ENCODE measurements at regions not wholly inside any gene's neighbourhood (a gene's known extent, or its start where the extent isn't known, plus 50 kb on each side); places are given as distances from the start of the nearest gene placed in this dataset.

- ChIA-PET CTCF (no interaction called here), POLR2A (no interaction called here)
- no peaks in the 10 kb centered on the region for H3K4me1 Mint-ChIP-seq (ENCODE audit: low read depth)
- H3K27ac Mint-ChIP-seq = no peak overlapping the region
- ATAC-seq = no peak
- intact Hi-C loops (cut with micrococcal nuclease) = no loop called here
- no peak for DNase-seq
- no peaks in the 10 kb centered on the region for H3K27me3 Mint-ChIP-seq
- no peak for TF ChIP-seq CTCF (IDR thresholded peaks at IDR 0.05)
- peaks cover 6% of the 10 kb centered on the region for H3K9me3 Mint-ChIP-seq
- no peaks in the 10 kb centered on the region for H3K36me3 Mint-ChIP-seq (ENCODE audit: low read depth)
- H3K4me3 Mint-ChIP-seq = no peak overlapping the region
Measured at GRCh38 chr3:155029941-155030340, 50.2 kb upstream of the MME start.

- Mint-ChIP-seq H3K4me1 (ENCODE audit: low read depth) (no peaks in the 10 kb centered on the region), H3K27me3 (no peaks in the 10 kb centered on the region), H3K36me3 (ENCODE audit: low read depth) (no peaks in the 10 kb centered on the region), H3K4me3 (no peak overlapping the region), H3K9me3 (peaks cover 6% of the 10 kb centered on the region), H3K27ac (no peak overlapping the region)
- ATAC-seq = no peak
- intact Hi-C loops (cut with micrococcal nuclease) = no loop called here
- POLR2A ChIA-PET = no interaction called here
- CTCF ChIA-PET = no interaction called here
- DNase-seq = no peak
- TF ChIP-seq CTCF (IDR thresholded peaks at IDR 0.05) = no peak
Measured at GRCh38 chr3:155026999-155027591, 53.0 kb upstream of the MME start.

GRCh38 chr3:155024006-155024638 is 56.0 kb upstream of the MME start:
- no peak overlapping the region for H3K4me3 Mint-ChIP-seq
- H3K9me3 Mint-ChIP-seq = peaks cover 5% of the 10 kb centered on the region
- intact Hi-C loops (cut with micrococcal nuclease) = no loop called here
- no peak for TF ChIP-seq CTCF (IDR thresholded peaks at IDR 0.05)
- POLR2A ChIA-PET = no interaction called here
- DNase-seq (no peak), ATAC-seq (no peak)
- no peaks in the 10 kb centered on the region for H3K4me1 Mint-ChIP-seq (ENCODE audit: low read depth)
- H3K27me3 Mint-ChIP-seq = no peaks in the 10 kb centered on the region
- no peak overlapping the region for H3K27ac Mint-ChIP-seq
- H3K36me3 Mint-ChIP-seq (ENCODE audit: low read depth) = no peaks in the 10 kb centered on the region
- CTCF ChIA-PET = no interaction called here

- no peak for TF ChIP-seq CTCF (IDR thresholded peaks at IDR 0.05)
- intact Hi-C loops (cut with micrococcal nuclease) = no loop called here
- ATAC-seq (no peak), DNase-seq (no peak)
- Mint-ChIP-seq H3K36me3 (ENCODE audit: low read depth) (no peaks in the 10 kb centered on the region), H3K27me3 (no peaks in the 10 kb centered on the region), H3K27ac (no peak overlapping the region), H3K4me3 (no peak overlapping the region), H3K4me1 (ENCODE audit: low read depth) (no peaks in the 10 kb centered on the region), H3K9me3 (peaks cover under 1% of the 10 kb centered on the region)
- POLR2A ChIA-PET = no interaction called here
- CTCF ChIA-PET = no interaction called here
Measured at GRCh38 chr3:155022896-155023295, 57.2 kb upstream of the MME start.

- intact Hi-C loops (cut with micrococcal nuclease) = no loop called here
- POLR2A ChIA-PET = no interaction called here
- no peaks in the 10 kb centered on the region for H3K27me3 Mint-ChIP-seq
- ATAC-seq = no peak
- H3K9me3 Mint-ChIP-seq = no peaks in the 10 kb centered on the region
- no peaks in the 10 kb centered on the region for H3K4me1 Mint-ChIP-seq (ENCODE audit: low read depth)
- no peak overlapping the region for H3K27ac Mint-ChIP-seq
- no peak for DNase-seq
- TF ChIP-seq CTCF (IDR thresholded peaks at IDR 0.05) = no peak
- CTCF ChIA-PET = no interaction called here
- no peaks in the 10 kb centered on the region for H3K36me3 Mint-ChIP-seq (ENCODE audit: low read depth)
- no peak overlapping the region for H3K4me3 Mint-ChIP-seq
Measured at GRCh38 chr3:155019575-155019974, 60.5 kb upstream of the MME start.

All from activated CD8-positive, alpha-beta T cell treated with anti-CD3 and anti-CD28 coated beads for 36 hours (primary cell).